OCI-LY1 (cell line): ENCODE measurements at regions not wholly inside any gene's neighbourhood (a gene's known extent, or its start where the extent isn't known, plus 50 kb on each side); places are given as distances from the start of the nearest gene placed in this dataset.

Experiments used
- H2AFZ ChIP-seq: fragments of 200-600 bp; sonication (generic), shearing (Covaris generic); 2 replicates; pipeline ENCODE4 v1.6.0; 2014; ENCODE audit warnings: antibody characterized with exemption, mild to moderate bottlenecking, low read length
- H3F3A ChIP-seq: fragments of 200-600 bp; sonication (generic), shearing (Covaris generic); 2 replicates; pipeline ENCODE4 v1.6.0; 2014; ENCODE audit warnings: mild to moderate bottlenecking, antibody characterized with exemption, low read length, moderate library complexity; ENCODE audit not compliant: insufficient read depth
- H3K27ac ChIP-seq: fragments of 200-600 bp; sonication (generic); 2 replicates; pipeline ENCODE4 v1.5.1; 2014; ENCODE audit warnings: low read length, mixed run types, mild to moderate bottlenecking, low read depth; ENCODE audit not compliant: poor library complexity, severe bottlenecking
- H3K27me3 ChIP-seq: fragments of 200-600 bp; sonication (generic); 2 replicates; pipeline ENCODE4 v1.6.0; 2014; ENCODE audit warnings: antibody characterized with exemption, mild to moderate bottlenecking, low read length, moderate library complexity; ENCODE audit not compliant: insufficient read depth
- H3K36me3 ChIP-seq: fragments of 200-600 bp; sonication (generic); 2 replicates; pipeline ENCODE4 v1.6.1; 2014; ENCODE audit warnings: mild to moderate bottlenecking, antibody characterized with exemption, low read length, moderate library complexity, mixed read lengths; ENCODE audit not compliant: insufficient read depth
- H3K4me1 ChIP-seq: fragments of 200-600 bp; sonication (generic); 2 replicates; pipeline ENCODE4 v1.5.1; 2014; ENCODE audit warnings: mild to moderate bottlenecking, low read length, moderate library complexity; ENCODE audit not compliant: insufficient read depth, severe bottlenecking
- H3K4me2 ChIP-seq: fragments of 200-600 bp; sonication (generic), shearing (Covaris generic); 2 replicates; pipeline ENCODE4 v1.6.1; 2014; ENCODE audit warnings: low read length
- H3K4me3 ChIP-seq: fragments of 200-600 bp; sonication (generic); 2 replicates; pipeline ENCODE4 v1.5.1; 2014; ENCODE audit warnings: low read length, low read depth, mild to moderate bottlenecking, mixed read lengths; ENCODE audit not compliant: poor library complexity, severe bottlenecking
- H3K79me2 ChIP-seq: fragments of 200-600 bp; shearing (Covaris generic); 2 replicates; pipeline ENCODE4 v1.6.1; 2016; ENCODE audit warnings: mixed run types, low read length, mixed read lengths; ENCODE audit not compliant: insufficient read depth
- H3K9ac ChIP-seq: fragments of 200-600 bp; sonication (generic), shearing (Covaris generic); 2 replicates; pipeline ENCODE4 v1.6.1; 2014; ENCODE audit warnings: mild to moderate bottlenecking, low read length, mixed read lengths
- H3K9me2 ChIP-seq: fragments of 200-600 bp; sonication (generic), shearing (Covaris generic); 2 replicates; pipeline ENCODE4 v1.6.1; 2014; ENCODE audit warnings: low read depth, mild to moderate bottlenecking, low read length, mixed read lengths
- H3K9me3 ChIP-seq: fragments of 200-600 bp; shearing (Covaris generic); 2 replicates; pipeline ENCODE4 v1.6.1; 2014; ENCODE audit warnings: low read length, mixed read lengths
- H4K20me1 ChIP-seq: fragments of 200-600 bp; sonication (generic), shearing (Covaris generic); 2 replicates; pipeline ENCODE4 v1.6.0; 2016; ENCODE audit warnings: mild to moderate bottlenecking, low read length; ENCODE audit not compliant: insufficient read depth
- CTCF ChIP-seq: fragments of 200-600 bp; sonication (generic), shearing (Covaris generic); IDR thresholded peaks from 2 replicates; pipeline ENCODE4 v1.5.1; 2017; ENCODE audit warnings: mild to moderate bottlenecking, antibody characterized with exemption, low read length, moderate library complexity, mixed read lengths
- EZH2 ChIP-seq: fragments of 200-600 bp; sonication (generic), shearing (Covaris generic); IDR thresholded peaks from 2 replicates; pipeline ENCODE4 v1.8.0; 2017; ENCODE audit warnings: borderline replicate concordance, mixed run types, mild to moderate bottlenecking, antibody characterized with exemption, low read length, moderate library complexity, mixed read lengths

- Histone ChIP-seq H3K4me2 (no peak overlapping the region), H3K9ac (no peak overlapping the region), H3K36me3 (no peaks in the 10 kb centered on the region), H4K20me1 (no peaks in the 10 kb centered on the region), H3K4me1 (no peaks in the 10 kb centered on the region), H3K27ac (no peak overlapping the region), H3F3A (no peaks in the 10 kb centered on the region), H3K9me3 (no peaks in the 10 kb centered on the region), H3K79me2 (no peaks in the 10 kb centered on the region), H2AFZ (no peak overlapping the region), H3K27me3 (no peaks in the 10 kb centered on the region), H3K9me2 (no peaks in the 10 kb centered on the region), H3K4me3 (no peak overlapping the region)
- TF ChIP-seq CTCF (no peak), EZH2 (no peak)
Observed at GRCh38 chr10:25797888-25798429, 136.1 kb upstream of the MYO3A start.

GRCh38 chr10:25804505-25804904 is 129.5 kb upstream of the MYO3A start:
- H3K9me3 ChIP-seq = no peaks in the 10 kb centered on the region
- H4K20me1 ChIP-seq = no peaks in the 10 kb centered on the region
- no peaks in the 10 kb centered on the region for H3K27me3 ChIP-seq
- no peak overlapping the region for H3K4me3 ChIP-seq
- H3F3A ChIP-seq = no peaks in the 10 kb centered on the region
- no peaks in the 10 kb centered on the region for H3K36me3 ChIP-seq
- no peaks in the 10 kb centered on the region for H3K4me1 ChIP-seq
- H3K79me2 ChIP-seq = no peaks in the 10 kb centered on the region
- no peak overlapping the region for H3K9ac ChIP-seq
- no peak overlapping the region for H3K27ac ChIP-seq
- TF ChIP-seq EZH2 (no peak), CTCF (no peak)
- H3K4me2 ChIP-seq = no peak overlapping the region
- no peaks in the 10 kb centered on the region for H3K9me2 ChIP-seq
- H2AFZ ChIP-seq = no peak overlapping the region

- Histone ChIP-seq H3K27me3 (no peaks in the 10 kb centered on the region), H3K4me2 (no peak overlapping the region), H3K36me3 (no peaks in the 10 kb centered on the region), H3K4me3 (no peak overlapping the region), H3K9me3 (no peaks in the 10 kb centered on the region), H2AFZ (no peak overlapping the region), H3K9ac (no peak overlapping the region), H3F3A (no peaks in the 10 kb centered on the region), H3K79me2 (no peaks in the 10 kb centered on the region), H3K4me1 (no peaks in the 10 kb centered on the region), H3K27ac (no peak overlapping the region), H4K20me1 (no peaks in the 10 kb centered on the region), H3K9me2 (no peaks in the 10 kb centered on the region)
- TF ChIP-seq CTCF = no peak
- TF ChIP-seq EZH2 = no peak
Observed at GRCh38 chr10:25805986-25806385, 128.0 kb upstream of the MYO3A start.
